GF-D8 (cell line): ENCODE measurements at regions not wholly inside any gene's neighbourhood (a gene's known extent, or its start where the extent isn't known, plus 50 kb on each side); places are given as distances from the start of the nearest gene placed in this dataset.
"Not testable (repeated sequence)": the region's sequence is repeated elsewhere in the genome, so short reads cannot be mapped to it uniquely, and the experiment has no call there.

Source experiments
- DNase-seq: peaks from one replicate; lab custom pipeline; 2025; lab: John Stamatoyannopoulos, UW

DNA sequence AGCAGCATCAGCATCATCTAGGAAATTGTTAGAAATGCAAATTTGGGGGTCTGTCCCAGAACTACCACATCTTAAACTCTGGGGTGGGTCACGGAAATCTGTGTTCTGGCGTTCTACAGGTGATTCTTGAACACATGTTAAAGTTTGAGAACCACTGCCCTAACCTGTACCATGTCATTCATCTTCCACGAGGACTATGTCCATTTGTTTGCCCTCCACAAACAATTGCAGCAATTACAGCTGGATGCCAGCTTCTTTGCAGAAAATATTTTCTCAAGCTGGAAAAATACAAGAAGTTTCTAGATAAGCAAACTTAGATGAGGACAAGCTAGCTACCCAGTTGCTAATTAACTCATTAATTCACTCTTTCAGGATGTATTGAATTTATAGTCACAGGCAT, 54.1 kb downstream of the MAFB start:
- DNase-seq: no peak

DNA sequence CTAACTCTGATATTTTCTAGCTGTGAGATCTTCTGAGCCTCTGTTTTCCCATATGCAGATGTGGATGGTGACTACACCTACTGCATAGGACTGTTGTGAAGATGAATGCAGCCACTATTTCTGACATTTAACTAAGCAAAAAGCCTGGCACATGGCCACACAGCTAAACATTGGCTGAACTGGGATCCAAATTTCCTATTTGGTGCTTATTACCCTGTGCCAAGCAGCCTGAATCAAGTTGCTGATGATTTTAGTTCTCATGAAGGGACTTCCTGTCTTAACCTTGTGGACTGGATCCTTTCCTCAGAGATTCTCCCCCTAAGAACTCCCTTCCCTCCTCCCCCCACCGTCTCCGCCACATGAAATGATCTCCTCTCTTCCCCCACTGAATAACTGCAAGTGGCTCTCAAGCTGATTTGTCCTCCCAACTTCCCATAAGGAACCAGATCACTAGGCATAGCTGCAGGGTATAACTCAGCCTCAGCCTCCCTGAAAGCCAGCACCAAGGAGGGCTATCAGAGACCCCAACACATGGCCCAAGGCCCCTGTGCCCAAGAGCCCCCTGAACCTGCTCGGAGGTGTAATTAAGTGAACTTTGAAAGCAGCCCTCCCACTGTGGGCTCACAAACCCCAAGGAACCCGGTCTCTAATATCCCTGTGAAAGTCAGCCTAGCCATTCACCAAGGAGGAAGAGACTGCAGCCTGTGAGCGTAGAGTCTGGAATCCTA, 55.7 kb downstream of the MAFB start:
- DNase-seq: no peak

DNA sequence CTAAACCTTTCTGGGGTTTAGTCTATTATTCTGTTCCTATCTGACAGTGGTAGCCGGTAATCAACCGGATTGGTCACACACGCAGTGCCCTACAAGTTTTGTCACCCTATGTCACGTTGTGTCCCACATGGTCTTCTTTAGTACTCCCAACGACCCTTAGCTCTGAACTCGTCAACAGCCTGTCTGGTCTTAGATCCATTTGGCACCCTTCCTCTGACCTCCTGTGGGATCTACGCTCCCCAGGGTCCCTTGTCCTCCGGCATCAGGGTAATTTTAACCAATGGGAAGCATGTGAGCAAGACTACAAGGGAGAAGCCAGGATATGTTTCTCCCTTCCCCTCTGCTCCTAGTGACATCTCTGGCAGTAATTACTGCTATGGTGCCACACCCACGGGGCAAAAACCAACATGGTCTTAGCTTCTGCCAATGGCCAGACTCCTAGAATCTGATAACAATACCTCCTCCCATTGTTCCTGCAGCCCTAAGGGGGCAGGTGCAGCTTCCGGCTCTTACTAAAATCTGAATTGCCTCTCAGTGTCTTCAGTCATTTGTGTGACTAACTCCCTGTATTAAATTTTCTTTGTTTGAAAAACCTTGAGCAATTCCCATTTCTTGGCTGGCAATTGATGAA, 56.6 kb downstream of the MAFB start:
- no peak for DNase-seq

DNA sequence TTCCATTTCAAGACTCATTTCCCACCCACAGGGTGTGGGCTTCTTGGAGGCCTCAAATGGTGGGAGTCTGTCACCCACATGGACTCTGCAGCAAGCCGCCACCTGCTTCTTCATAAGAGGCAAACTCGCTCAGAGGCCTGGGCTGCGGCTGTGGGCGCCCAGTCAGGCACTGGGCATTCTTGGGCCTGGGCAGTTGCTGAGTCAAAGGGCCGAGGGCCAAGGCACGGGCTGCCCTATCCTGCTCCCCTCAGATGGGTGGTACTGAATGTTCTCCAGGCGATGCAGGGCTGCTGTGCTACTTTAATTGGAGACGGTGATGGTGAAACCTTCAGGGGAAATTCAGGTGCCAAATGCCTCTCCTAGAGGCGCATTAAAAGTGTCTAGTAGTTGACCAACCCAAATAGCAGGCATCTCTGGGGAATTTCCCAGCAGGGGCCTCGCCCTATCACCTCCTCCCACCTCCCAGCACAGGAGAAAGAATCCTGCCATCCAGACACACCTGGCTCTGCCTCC, 57.9 kb downstream of the MAFB start:
- no peak for DNase-seq

DNA sequence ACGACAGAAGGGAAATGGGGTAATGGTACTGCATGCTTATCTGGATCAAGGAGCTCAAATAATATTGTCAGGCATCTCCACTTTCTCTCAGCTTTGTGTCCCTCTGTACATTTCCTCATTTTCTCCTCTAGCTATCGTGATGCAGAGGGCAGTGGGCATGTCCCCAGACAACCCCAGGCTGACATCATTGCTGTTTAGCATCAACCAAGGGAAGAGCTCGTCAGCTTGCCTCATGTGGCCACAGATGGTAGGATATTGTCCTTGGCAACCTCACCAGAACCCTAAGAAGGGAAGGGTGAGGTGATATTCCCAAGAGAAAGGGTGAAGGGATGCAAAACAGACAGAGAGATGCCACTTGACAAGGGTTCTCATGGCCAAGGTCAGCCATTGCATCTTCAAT, 58.3 kb downstream of the MAFB start:
- no peak for DNase-seq

DNA sequence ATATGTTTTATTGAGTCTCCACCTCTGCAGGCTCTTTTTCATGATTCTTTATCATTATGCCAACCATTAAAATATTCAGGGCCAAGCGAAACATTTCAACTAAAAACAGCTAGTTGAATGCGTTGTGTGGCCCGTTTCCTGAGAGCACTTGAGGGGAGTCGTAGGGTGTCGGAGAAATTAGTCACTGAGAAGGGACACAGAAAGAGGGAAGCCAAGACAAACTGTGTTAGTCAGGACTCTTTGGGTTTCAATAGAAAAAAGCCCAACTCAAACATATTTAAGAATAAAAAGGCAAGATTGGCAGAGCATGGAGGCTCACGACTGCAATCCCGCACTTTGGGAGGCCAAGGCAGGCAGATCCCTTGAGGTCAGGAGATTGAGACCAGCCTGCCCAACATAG, 58.9 kb downstream of the MAFB start:
- no peak for DNase-seq

DNA sequence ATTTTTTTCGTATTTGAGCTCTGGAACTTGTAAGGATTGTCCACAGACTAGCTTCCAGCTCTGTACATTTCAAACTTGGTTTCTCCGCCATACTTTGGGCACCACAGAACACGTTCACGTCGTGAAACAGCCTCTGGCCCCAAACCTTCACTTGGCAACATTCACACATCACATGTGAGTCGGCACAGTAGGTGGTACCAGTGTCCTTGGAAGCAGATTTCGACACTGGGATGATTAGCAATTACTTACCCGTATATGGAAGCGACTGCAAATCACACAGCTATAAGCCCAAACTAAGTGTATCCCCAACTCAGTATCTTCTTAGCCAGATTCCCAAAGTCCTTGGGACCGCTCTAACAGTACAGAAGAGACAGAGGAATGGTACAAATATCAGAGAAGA, 60.2 kb downstream of the MAFB start:
- no peak for DNase-seq

DNA sequence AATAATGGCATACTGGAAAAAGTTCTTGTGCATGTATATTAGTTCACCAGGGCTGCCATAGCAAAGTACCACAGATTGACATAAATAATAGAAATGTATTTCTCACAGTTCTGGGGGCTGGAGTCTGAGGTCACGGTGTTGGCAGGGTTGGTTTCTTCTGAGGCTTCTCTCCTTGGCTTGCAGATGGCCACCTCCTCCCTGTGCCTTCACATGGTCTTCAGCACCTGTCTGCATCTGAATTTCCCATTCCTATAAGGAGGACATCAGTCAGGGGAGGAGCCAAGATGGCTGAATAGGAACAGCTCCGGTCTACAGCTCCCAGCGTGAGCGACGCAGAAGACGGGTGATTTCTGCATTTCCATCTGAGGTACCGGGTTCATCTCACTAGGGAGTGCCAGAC, 70.0 kb downstream of the MAFB start:
- not testable (repeated sequence) for DNase-seq

DNA sequence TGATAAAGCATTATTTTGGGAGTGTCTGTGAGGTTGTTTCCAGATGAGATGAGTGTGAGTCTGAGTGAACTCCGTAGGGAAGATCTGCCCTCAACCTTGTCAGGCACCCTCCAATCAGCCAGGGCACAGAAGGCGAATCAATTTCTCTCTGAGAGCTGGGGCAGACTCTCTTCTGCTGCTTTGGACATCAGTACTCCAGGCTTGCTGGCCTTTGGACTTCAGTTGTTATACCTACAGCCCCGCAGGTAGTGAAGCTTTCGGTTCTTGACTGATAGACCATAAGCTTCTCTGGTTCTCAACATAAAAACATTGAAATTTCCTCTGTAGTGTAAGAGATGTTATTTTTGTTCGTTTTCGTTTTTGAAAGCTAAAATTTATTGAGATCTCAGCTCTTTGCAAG, 71.4 kb downstream of the MAFB start:
- no peak for DNase-seq

DNA sequence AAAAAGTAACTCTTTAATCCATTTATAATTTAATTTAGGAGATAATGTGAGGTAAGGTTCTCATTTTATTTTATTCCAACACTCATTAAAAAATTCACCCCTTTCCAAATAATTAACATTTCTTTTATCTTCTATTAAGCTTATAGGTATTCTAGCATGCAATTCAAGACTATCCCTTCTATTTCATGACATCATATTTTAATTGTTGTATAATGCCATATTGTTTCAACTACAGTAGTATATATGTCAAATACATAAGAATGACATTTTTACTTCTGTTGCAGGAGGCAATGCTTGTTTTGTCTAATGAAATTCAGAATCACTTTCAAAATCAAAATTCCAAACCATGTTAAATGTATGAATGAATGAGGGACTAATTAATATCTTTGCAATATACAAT, 76.2 kb downstream of the MAFB start:
- DNase-seq: no peak

DNA sequence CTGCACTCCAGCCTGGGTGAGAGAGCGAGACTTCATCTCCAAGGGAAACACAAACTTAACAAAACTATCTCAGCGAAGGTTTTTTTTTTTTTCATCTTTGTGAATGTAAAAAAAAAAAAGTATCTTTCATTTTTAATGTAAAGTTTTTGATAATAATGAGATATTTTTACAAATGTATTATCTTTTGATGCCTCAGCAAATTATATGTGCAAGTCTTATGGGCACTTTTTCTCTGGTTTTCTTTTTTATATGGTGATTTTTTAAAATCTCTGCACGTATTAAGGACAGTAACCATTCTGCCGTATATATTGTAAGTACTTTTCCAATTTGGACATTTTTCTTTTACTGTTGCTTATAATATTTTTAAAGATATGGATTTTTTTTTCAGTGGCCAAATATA, 76.8 kb downstream of the MAFB start:
- no peak for DNase-seq

DNA sequence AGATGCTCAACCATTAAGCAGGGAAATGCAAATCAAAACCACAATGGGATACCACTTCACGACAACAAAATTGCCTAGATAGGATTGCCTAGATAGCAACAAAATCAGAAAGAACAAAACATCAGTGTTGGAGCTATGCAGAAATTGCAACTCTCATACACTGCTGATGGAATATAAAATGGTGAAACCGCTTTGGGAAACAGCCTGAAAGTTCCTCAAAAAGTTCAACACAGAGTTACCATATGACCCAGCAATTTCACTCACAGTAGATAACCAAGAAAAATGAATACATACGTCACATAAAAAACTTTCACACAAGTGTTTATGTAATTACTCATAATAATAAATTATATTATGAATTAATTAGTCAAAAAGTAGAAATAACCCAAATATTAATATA, 78.3 kb downstream of the MAFB start:
- no peak for DNase-seq

DNA sequence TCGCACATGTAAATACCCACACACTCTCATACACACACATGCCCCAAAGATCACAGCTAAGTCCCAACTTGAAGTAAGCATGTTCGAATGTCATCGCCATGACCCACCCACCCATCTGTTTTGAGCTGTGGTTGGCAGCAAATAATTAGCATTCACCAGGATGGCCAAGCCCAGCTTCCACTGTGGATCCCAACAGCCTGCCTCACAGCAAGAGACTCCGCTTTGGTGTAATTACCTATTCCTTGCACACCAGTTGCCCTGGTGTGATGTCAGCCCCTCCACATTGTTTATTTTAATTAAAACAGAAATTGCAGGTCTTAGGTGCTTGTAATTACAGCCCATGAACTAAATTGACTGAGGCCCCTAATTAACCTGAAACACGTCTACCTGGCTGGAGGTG, 81.1 kb downstream of the MAFB start:
- no peak for DNase-seq

DNA sequence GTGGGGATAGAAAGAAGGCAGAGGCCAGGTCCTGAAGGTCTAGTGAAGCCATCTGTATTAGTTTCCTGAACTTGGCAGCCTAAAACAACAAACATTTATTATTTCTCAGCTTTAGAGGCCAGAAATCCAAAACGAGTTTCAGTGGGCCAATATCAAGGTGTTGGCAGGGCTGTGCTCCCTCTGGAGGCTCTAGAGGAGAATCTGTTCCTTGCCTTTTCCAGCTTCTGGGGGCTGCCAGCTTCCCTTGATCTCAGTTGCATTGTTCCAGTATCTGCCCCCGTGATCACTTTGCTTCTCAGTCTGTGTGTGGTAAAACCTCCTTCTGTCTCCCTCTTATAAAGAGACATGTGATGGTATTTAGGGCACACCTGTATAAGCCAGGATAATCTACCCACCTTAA, 82.4 kb downstream of the MAFB start:
- no peak for DNase-seq

DNA sequence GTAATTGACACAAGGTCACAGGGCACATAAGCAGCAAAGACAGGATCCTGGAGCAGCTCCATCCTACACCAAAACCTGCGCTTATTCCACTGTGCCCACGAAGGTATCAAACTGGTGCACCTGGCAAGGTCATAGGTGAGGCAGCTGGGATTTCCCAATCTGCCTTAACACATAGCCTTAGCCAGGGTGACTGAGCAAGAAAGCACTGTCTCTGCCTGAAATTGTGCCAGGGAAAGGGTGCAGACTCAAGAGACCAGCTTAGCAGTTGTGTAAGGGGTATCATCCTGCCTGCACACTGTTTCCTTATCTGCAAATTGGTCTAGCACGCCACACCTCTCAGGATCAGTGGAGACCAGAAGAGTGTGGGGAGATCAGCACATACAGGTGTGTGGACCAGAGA, 82.8 kb downstream of the MAFB start:
- no peak for DNase-seq

DNA sequence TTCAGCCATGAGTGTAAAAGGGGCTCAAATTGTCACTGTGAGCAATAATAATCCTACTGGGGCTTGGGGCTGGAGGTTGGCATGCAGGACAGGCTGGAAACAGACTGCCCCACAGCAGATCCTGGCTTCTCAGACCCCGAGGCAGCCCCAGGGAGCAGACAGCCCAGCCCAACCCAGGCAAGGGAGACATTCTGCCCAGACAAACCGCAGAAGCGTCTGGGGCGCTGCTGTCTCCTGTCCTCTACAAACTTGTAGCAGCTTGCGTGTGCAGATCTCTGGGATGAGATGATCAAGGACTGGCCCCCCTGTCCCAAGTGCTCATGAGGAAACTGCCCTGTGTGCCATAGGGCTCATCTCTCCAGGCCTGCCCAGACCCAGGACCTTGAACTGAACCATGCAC, 84.6 kb downstream of the MAFB start:
- no peak for DNase-seq

DNA sequence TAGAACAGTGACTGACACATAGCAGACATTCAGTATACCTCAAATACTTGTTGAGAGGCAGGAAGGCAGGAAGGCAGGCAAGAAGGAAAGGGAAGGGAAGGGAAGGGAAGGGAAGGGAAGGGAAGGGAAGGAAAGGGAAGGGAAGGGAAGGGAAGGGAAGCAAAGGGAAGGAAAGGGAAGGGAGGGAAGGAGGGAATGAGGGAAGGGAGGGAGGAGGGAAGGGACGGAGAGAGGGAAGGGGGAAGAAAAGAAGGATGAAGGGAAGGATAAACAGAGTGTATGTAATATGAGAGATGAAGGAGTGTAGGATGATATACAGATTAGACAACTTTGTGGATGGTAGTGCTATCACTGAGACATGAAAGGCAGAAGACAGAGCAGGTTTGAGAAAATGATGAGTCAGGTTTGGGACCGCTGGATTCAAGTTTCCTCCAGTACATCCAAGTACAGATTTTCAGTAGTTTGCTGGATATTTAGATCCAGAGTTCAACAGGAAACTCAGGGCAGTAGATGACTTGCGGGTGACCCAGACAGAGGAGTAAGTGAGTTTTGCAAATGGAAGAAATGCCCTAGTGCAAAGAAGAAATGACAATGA, 85.9 kb downstream of the MAFB start:
- DNase-seq: no peak

DNA sequence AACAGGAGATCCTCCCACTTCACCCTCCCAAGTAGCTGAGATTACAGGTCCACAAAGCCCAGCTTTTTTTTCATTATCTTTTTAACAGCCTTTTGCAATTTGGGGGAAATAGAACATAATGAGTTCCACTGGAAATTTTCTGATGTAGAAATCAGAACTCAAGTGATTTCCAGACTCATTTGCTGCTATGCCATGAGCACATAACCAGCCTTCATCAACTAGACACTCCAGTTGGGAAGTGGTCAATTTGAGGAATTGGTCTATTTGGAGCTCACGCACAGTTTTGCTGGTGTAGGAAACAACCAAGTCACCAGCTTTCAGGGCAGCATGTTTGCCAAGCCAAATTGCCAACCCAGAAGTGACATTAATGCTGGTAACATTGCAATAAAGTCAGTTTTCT, 86.7 kb downstream of the MAFB start:
- no peak for DNase-seq

DNA sequence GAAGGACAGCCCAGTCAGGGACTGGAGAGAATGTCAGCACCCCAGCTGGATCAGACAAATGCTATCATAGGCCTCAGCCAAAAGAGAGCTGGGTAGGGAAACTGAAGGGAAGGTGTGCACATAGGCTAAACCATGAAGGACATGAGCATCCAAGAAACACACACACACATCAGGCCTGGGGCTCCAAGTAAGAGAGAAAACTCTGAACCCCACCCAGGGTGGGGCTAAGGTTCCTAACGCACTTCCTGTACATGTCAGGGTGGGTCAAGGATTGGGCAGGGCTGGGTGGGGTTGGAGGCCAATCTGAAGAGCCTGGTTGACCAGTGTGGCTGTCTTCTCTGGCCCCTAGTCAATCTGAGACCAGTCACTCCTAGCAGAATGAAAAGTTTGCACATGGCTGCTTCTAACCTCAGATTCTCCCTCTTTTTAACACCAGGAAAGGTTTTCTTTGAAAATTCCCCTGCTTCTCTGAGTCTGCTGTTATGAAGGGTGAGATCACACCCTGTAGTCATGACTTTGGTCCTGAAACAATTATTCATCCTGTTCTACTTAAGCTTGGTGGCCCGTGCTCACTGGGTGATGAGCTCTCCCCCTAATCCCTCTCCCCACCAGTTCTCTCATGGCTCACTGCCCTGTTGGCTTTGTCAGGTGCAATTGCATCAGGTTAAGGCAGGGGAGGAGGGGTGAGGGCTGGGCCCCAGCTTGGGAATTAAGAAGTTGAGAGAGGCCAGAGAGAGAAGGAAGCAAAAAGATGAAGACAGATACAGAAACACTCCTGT, 88.4 kb downstream of the MAFB start:
- no peak for DNase-seq

DNA sequence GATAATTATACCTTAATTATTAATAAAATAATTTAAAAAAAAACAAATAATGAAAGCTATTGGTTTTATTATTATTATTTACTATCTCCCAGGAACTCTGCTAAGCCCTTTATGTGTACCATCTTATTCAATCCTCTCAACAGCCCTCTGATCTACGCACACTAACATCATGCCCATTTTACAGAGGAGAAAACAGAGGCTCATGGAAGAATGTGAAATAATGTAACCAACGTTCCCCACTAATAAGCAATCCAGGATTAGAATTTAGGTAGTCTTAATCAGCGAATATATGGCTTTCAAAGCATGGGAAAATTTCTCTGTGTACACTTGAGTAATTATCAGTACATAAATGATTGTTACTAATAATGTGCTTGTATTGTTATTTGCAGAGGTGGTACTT, 89.0 kb downstream of the MAFB start:
- DNase-seq: no peak

DNA sequence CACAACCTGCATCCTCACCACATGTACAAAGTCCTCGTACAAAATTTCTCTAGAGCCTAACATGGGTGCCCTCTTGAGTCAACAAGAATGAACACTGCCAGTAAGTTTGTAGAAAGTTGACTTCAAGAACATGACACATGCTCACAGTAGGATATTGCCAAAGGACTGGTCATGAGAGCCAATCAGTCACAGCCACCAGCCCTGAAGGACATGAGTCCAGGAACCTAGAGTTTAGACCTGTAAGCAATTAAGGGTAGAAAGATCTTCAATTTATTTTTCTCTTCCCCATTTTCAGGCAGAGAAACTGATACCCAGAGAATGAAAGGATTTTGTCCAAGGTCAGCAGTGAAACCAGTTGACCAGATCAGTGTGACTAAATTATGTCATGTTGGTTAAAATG, 96.1 kb downstream of the MAFB start:
- DNase-seq: no peak

DNA sequence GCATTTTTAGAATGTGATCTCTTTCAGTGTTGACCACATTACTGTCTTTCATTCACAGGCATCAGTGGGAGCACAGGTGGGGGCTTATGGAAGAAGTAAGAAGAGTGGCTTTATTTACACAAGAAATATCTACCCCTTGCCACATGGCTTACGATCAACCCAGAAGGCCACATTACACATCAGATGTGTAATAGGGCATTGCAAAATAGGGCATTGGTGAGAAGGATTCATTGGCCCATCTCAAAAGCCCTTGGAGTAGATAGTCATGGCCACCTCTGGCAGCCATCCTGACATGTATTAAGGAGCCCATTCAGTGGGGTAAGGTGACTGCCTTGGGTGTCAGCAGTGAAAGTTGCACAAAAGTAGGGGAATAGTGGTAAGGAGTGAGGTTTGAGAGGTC, 97.5 kb downstream of the MAFB start:
- DNase-seq: no peak

DNA sequence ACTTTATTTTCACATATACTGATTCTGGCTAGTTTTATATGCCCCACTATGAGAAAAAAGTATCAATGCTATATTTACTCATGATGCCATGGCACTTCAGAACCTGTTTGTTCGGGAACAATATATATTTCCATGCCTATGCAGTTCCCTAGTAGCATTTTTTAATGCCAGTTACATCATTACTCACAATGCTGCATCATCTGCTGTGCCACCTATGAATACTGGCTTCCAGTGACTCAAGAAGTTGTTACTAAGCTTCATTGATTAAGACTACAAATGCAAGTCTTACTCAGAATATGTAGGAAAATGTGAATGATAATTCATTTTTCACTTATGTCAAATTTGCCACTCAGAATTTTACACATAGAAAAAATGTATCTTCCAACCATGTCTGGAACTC, 97.9 kb downstream of the MAFB start:
- DNase-seq: no peak
